OCI-LY7 (cell line): ENCODE measurements at regions not wholly inside any gene's neighbourhood (a gene's known extent, or its start where the extent isn't known, plus 50 kb on each side); places are given as distances from the start of the nearest gene placed in this dataset.

ENCODE experiments used
- BruUV-seq: library from RNA; stranded (reverse); fragments of 400-500 nt; replicated peaks from 2 replicates; lab custom pipeline; 2021; lab: Mats Ljungman, UMichigan
- CTCF ChIA-PET: fragments of 300-600 bp; sonication (Branson Sonifier 250); formaldehyde crosslinking; loops from one replicate; lab custom pipeline; 2022; ENCODE audit warnings: antibody characterized with exemption; ENCODE audit not compliant: unreplicated experiment; lab: Charles Lee
- POLR2A ChIA-PET: fragments of 300-600 bp; sonication (Branson Sonifier 250); formaldehyde crosslinking; loops from one replicate; lab custom pipeline; 2022; ENCODE audit warnings: antibody characterized with exemption; lab: Charles Lee
- DNase-seq: peaks from one replicate; pipeline ENCODE4 v3.0.0-alpha.2; 2015; ENCODE audit warnings: low spot score
- H2AFZ ChIP-seq: fragments of 200-600 bp; sonication (generic), shearing (Covaris generic); 2 replicates; pipeline ENCODE4 v1.6.1; 2014; ENCODE audit warnings: mild to moderate bottlenecking, antibody characterized with exemption, low read length, moderate library complexity
- H3K27ac ChIP-seq: fragments of 200-600 bp; sonication (generic); 2 replicates; pipeline ENCODE4 v1.5.1; 2014; ENCODE audit warnings: mixed run types, low read depth, mild to moderate bottlenecking, moderate library complexity, low read length, inconsistent platforms; ENCODE audit not compliant: poor library complexity, severe bottlenecking
- H3K36me3 ChIP-seq: fragments of 200-600 bp; sonication (generic); 2 replicates; pipeline ENCODE4 v1.6.1; 2014; ENCODE audit warnings: mild to moderate bottlenecking, antibody characterized with exemption, low read length, moderate library complexity, mixed read lengths; ENCODE audit not compliant: insufficient read depth
- H3K4me1 ChIP-seq: fragments of 200-600 bp; sonication (generic); 2 replicates; pipeline ENCODE4 v1.5.1; 2014; ENCODE audit warnings: mild to moderate bottlenecking, low read length; ENCODE audit not compliant: insufficient read depth, poor library complexity, severe bottlenecking
- H3K4me2 ChIP-seq: fragments of 200-600 bp; sonication (generic); 2 replicates; pipeline ENCODE4 v1.6.1; 2014; ENCODE audit warnings: mild to moderate bottlenecking, low read length
- H3K4me3 ChIP-seq: fragments of 200-600 bp; sonication (generic); 2 replicates; pipeline ENCODE4 v1.5.1; 2014; ENCODE audit warnings: mild to moderate bottlenecking, low read depth, low read length; ENCODE audit not compliant: poor library complexity, severe bottlenecking
- H3K79me2 ChIP-seq: fragments of 200-600 bp; sonication (generic); 2 replicates; pipeline ENCODE4 v1.6.1; 2016; ENCODE audit warnings: low read depth, mild to moderate bottlenecking, low read length, moderate library complexity, mixed read lengths; ENCODE audit not compliant: insufficient read depth
- H3K9me2 ChIP-seq: fragments of 200-600 bp; sonication (generic); 2 replicates; pipeline ENCODE4 v1.6.1; 2016; ENCODE audit warnings: mild to moderate bottlenecking, low read length, mixed read lengths; ENCODE audit not compliant: insufficient read depth
- H3K9me3 ChIP-seq: fragments of 200-600 bp; sonication (generic); 2 replicates; pipeline ENCODE4 v1.6.1; 2014; ENCODE audit warnings: mild to moderate bottlenecking, mixed run types, low read length, mixed read lengths
- H4K20me1 ChIP-seq: fragments of 200-600 bp; sonication (generic); 2 replicates; pipeline ENCODE4 v1.6.1; 2014; ENCODE audit warnings: mild to moderate bottlenecking, antibody characterized with exemption, low read length, moderate library complexity, mixed read lengths; ENCODE audit not compliant: insufficient read depth
- EZH2phosphoT487 ChIP-seq: fragments of 200-600 bp; sonication (generic); IDR thresholded peaks from 2 replicates; pipeline ENCODE4 v1.6.1; 2018; ENCODE audit warnings: low read depth, borderline replicate concordance, mild to moderate bottlenecking, mixed run types, antibody characterized with exemption, low read length, moderate library complexity, mixed read lengths
- intact Hi-C: fragments of 100-400 bp; cut with micrococcal nuclease; formaldehyde crosslinking; loops from one replicate; pipeline ENCODE4 v1.10.0; 2022; ENCODE audit not compliant: unreplicated experiment
- TF ChIP-seq, protein P1 (sequence below): fragments of 200-600 bp; sonication (generic); conservative IDR thresholded peaks from 2 replicates; pipeline ENCODE4 v1.5.1; 2014; ENCODE audit warnings: mild to moderate bottlenecking, antibody characterized with exemption, low read length, moderate library complexity, mixed read lengths

- TF ChIP-seq, protein P1, sequence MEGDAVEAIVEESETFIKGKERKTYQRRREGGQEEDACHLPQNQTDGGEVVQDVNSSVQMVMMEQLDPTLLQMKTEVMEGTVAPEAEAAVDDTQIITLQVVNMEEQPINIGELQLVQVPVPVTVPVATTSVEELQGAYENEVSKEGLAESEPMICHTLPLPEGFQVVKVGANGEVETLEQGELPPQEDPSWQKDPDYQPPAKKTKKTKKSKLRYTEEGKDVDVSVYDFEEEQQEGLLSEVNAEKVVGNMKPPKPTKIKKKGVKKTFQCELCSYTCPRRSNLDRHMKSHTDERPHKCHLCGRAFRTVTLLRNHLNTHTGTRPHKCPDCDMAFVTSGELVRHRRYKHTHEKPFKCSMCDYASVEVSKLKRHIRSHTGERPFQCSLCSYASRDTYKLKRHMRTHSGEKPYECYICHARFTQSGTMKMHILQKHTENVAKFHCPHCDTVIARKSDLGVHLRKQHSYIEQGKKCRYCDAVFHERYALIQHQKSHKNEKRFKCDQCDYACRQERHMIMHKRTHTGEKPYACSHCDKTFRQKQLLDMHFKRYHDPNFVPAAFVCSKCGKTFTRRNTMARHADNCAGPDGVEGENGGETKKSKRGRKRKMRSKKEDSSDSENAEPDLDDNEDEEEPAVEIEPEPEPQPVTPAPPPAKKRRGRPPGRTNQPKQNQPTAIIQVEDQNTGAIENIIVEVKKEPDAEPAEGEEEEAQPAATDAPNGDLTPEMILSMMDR: no peak
- TF ChIP-seq EZH2phosphoT487: no peak
- Histone ChIP-seq H2AFZ (no peak overlapping the region), H3K9me2 (no peaks in the 10 kb centered on the region), H3K27ac (no peak overlapping the region), H3K9me3 (no peaks in the 10 kb centered on the region), H3K4me2 (no peak overlapping the region), H3K79me2 (no peaks in the 10 kb centered on the region), H3K36me3 (no peaks in the 10 kb centered on the region), H4K20me1 (no peaks in the 10 kb centered on the region), H3K4me3 (no peak overlapping the region), H3K4me1 (no peaks in the 10 kb centered on the region)
- no TSS peak for BruUV-seq
- ChIA-PET CTCF (no interaction called here), POLR2A (no interaction called here)
- intact Hi-C loops: no loop called here
- DNase-seq: no peak
Measured at GRCh38 chr6:11633741-11634509, 96.4 kb downstream of the TMEM170B start.

DNA sequence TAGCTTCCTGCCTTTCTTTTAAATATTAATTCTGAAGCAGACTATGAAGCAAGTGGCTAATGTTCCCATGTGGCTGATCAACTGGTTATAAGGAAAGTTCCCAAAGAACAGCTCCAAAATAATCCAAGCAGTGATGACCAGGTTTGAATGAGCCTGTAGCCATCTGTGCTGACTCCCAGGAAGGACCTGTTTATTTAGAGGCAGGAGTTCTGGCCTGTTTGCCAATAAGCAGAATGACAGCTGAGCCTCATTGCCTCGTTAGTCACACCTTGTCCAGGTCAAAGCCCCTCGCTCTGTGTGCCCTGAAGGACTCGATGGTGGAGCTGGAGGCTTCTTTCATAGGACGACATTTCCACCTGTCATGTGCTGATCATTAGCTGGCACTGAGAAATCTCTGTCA, 97.4 kb downstream of the TMEM170B start:
- ChIA-PET POLR2A (interaction anchor here (0.6 kb wide), 2 partner anchors 54 to 578 kb away, joined by 3 read pairs; no protein-coding TSS in a partner anchor), CTCF (no interaction called here)
- intact Hi-C loops: no loop called here
- H4K20me1 ChIP-seq: no peaks in the 10 kb centered on the region
- no peaks in the 10 kb centered on the region for H3K36me3 ChIP-seq
- H2AFZ ChIP-seq: no peak overlapping the region
- no peak overlapping the region for H3K4me3 ChIP-seq
- H3K4me2 ChIP-seq: no peak overlapping the region
- BruUV-seq: no TSS peak
- no peaks in the 10 kb centered on the region for H3K9me2 ChIP-seq
- no peaks in the 10 kb centered on the region for H3K9me3 ChIP-seq
- H3K27ac ChIP-seq: no peak overlapping the region
- TF ChIP-seq, protein P1: no peak
- no peak for TF ChIP-seq EZH2phosphoT487
- no peaks in the 10 kb centered on the region for H3K4me1 ChIP-seq
- no peaks in the 10 kb centered on the region for H3K79me2 ChIP-seq
- no peak for DNase-seq

DNA sequence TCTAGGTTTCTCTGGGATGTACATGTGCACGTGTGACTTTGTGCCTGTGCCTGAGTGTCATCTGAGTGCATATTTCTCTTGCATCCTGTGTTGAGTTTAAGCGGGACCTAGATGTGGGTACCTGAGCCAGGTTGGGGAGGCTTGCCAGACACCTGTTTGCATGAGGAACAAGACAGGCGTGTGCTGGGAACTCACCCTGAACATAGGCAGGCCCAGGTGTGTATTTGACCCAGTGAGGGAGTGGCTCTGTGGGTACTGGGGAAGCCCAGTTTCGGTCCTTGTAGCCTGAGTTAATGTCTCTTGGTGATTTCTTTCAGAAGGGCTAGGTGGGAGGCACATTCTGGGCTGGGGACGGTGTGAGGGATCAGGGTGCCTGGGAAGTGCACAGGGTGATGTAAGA, 98.6 kb downstream of the TMEM170B start:
- no peak overlapping the region for H3K4me2 ChIP-seq
- intact Hi-C loops: no loop called here
- no peaks in the 10 kb centered on the region for H3K4me1 ChIP-seq
- no peak overlapping the region for H2AFZ ChIP-seq
- ChIA-PET CTCF (no interaction called here), POLR2A (no interaction called here)
- H3K9me3 ChIP-seq: no peaks in the 10 kb centered on the region
- TF ChIP-seq, protein P1: no peak
- TF ChIP-seq EZH2phosphoT487: no peak
- H3K9me2 ChIP-seq: no peaks in the 10 kb centered on the region
- no peaks in the 10 kb centered on the region for H3K79me2 ChIP-seq
- no TSS peak for BruUV-seq
- H3K27ac ChIP-seq: no peak overlapping the region
- no peak for DNase-seq
- H3K4me3 ChIP-seq: no peak overlapping the region
- H4K20me1 ChIP-seq: no peaks in the 10 kb centered on the region
- H3K36me3 ChIP-seq: no peaks in the 10 kb centered on the region
